Mesendoderm (in vitro differentiated cells): ENCODE measurements at regions not wholly inside any gene's neighbourhood (a gene's known extent, or its start where the extent isn't known, plus 50 kb on each side); places are given as distances from the start of the nearest gene placed in this dataset.
"Not testable (repeated sequence)": the region's sequence is repeated elsewhere in the genome, so short reads cannot be mapped to it uniquely, and the experiment has no call there.

Experiments
- DNase-seq: peaks from one replicate; pipeline ENCODE4 v3.0.0; 2013
- H2AK5ac ChIP-seq: 2 replicates; pipeline ENCODE4 v1.6.1; 2013; ENCODE audit warnings: low read length, inconsistent platforms
- H2BK120ac ChIP-seq: 2 replicates; pipeline ENCODE4 v1.6.1; 2013; ENCODE audit warnings: low read depth, mild to moderate bottlenecking, low read length, moderate library complexity, mixed read lengths
- H2BK15ac ChIP-seq: replicated peaks from 2 replicates; pipeline ENCODE4 v1.6.1; 2013; ENCODE audit warnings: low read depth, mild to moderate bottlenecking, moderate library complexity
- H2BK5ac ChIP-seq: 2 replicates; pipeline ENCODE4 v1.6.1; 2013; ENCODE audit warnings: low read length, inconsistent platforms
- H3K18ac ChIP-seq: 2 replicates; pipeline ENCODE4 v1.6.1; 2013; ENCODE audit warnings: mild to moderate bottlenecking, low read length, mixed read lengths
- H3K23ac ChIP-seq: one replicate; pipeline ENCODE4 v1.6.1; 2013; ENCODE audit warnings: low read length
- H3K27ac ChIP-seq: 2 replicates; pipeline ENCODE4 v1.5.1; 2013; ENCODE audit warnings: low read depth, mild to moderate bottlenecking, inconsistent platforms, low read length, moderate library complexity
- H3K27me3 ChIP-seq: 2 replicates; pipeline ENCODE4 v1.6.1; 2013; ENCODE audit warnings: low read length, control low read depth, mild to moderate bottlenecking, inconsistent platforms; ENCODE audit not compliant: insufficient read depth, poor library complexity
- H3K36me3 ChIP-seq: 2 replicates; pipeline ENCODE4 v1.6.1; 2013; ENCODE audit warnings: low read length, inconsistent platforms; ENCODE audit not compliant: control insufficient read depth, insufficient read depth
- H3K4ac ChIP-seq: one replicate; pipeline ENCODE4 v1.6.1; 2013; ENCODE audit warnings: low read depth, mild to moderate bottlenecking, low read length, moderate library complexity
- H3K4me1 ChIP-seq: 2 replicates; pipeline ENCODE4 v1.6.1; 2013; ENCODE audit warnings: low read depth, low read length, inconsistent platforms; ENCODE audit not compliant: control insufficient read depth
- H3K4me2 ChIP-seq: 2 replicates; pipeline ENCODE4 v1.6.1; 2013; ENCODE audit warnings: low read length
- H3K4me3 ChIP-seq: 2 replicates; pipeline ENCODE4 v1.5.1; 2013; ENCODE audit warnings: mild to moderate bottlenecking, low read length
- H3K56ac ChIP-seq: one replicate; pipeline ENCODE4 v1.6.1; 2013; ENCODE audit warnings: low read length
- H3K79me1 ChIP-seq: 2 replicates; pipeline ENCODE4 v1.6.1; 2013; ENCODE audit warnings: low read length, inconsistent platforms
- H3K79me2 ChIP-seq: 2 replicates; pipeline ENCODE4 v1.6.1; 2013; ENCODE audit warnings: mild to moderate bottlenecking, low read length; ENCODE audit not compliant: control insufficient read depth, insufficient read depth
- H3K9ac ChIP-seq: 2 replicates; pipeline ENCODE4 v1.6.1; 2013; ENCODE audit warnings: low read length, inconsistent platforms
- H4K5ac ChIP-seq: one replicate; pipeline ENCODE4 v1.6.1; 2013; ENCODE audit warnings: low read length
- H4K8ac ChIP-seq: one replicate; pipeline ENCODE4 v1.6.1; 2013; ENCODE audit warnings: low read depth, mild to moderate bottlenecking, control low read depth, low read length, moderate library complexity
- WGBS: extraction: QIAGEN DNeasy Blood & Tissue Kit; methylation state at CpG from one replicate; pipeline ENCODE4 v1.1.7; 2013; ENCODE audit warnings: low lambda C conversion rate, missing lambda C conversion rate; ENCODE audit not compliant: insufficient coverage; ENCODE audit errors: extremely low coverage; 5-methylcytosine and 5-hydroxymethylcytosine counted together

- no peak overlapping the region for H3K9ac ChIP-seq
- H4K5ac ChIP-seq, result no peak overlapping the region
- no peak overlapping the region for H3K27ac ChIP-seq
- H3K79me2 ChIP-seq, result no peaks in the 10 kb centered on the region
- no peak overlapping the region for H3K56ac ChIP-seq
- no peak overlapping the region for H2AK5ac ChIP-seq
- H4K8ac ChIP-seq, result no peak overlapping the region
- H3K4me1 ChIP-seq, result no peaks in the 10 kb centered on the region
- H2BK5ac ChIP-seq, result no peak overlapping the region
- H3K23ac ChIP-seq, result no peak overlapping the region
- no peaks in the 10 kb centered on the region for H3K79me1 ChIP-seq
- H3K18ac ChIP-seq, result no peak overlapping the region
- no peaks in the 10 kb centered on the region for H3K27me3 ChIP-seq
- no peak overlapping the region for H3K4me2 ChIP-seq
- no peak overlapping the region for H2BK120ac ChIP-seq
- H3K4ac ChIP-seq, result no peak overlapping the region
- no CpG with 5 or more reads among the region's 1 CpG for WGBS
- DNase-seq, result no peak
- H3K4me3 ChIP-seq, result no peak overlapping the region
- H2BK15ac ChIP-seq, result no peak overlapping the region
- no peaks in the 10 kb centered on the region for H3K36me3 ChIP-seq
Observed at GRCh38 chr6:68169922-68170321, 465.2 kb upstream of the ADGRB3 start.

DNA sequence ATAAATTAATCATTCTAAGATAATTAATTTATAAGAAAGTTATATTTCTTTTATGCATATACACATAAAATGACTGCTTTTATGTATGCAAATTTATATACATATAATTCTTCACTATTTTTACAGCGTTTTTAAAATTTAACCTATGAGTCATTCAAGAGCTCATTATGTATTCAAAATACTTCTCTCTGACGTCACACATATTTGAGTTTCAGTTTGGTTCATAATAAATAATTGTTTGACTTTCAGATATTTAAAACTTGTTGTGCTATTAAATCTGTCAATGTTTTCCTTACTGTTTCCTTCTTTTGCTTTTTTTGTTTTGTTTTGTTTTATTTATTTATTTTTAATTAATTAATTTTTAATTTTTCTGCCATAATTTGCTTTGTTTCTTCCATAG lies 467.5 kb upstream of the ADGRB3 start:
- DNase-seq, result no peak
- Histone ChIP-seq H3K56ac (no peak overlapping the region), H3K9ac (no peak overlapping the region), H4K5ac (no peak overlapping the region), H2AK5ac (no peak overlapping the region), H3K4me1 (no peaks in the 10 kb centered on the region), H3K79me1 (no peaks in the 10 kb centered on the region), H3K79me2 (no peaks in the 10 kb centered on the region), H3K36me3 (no peaks in the 10 kb centered on the region), H2BK120ac (no peak overlapping the region), H4K8ac (no peak overlapping the region), H3K18ac (no peak overlapping the region), H2BK5ac (no peak overlapping the region), H3K4ac (no peak overlapping the region), H3K23ac (no peak overlapping the region), H3K27me3 (no peaks in the 10 kb centered on the region), H3K27ac (no peak overlapping the region), H2BK15ac (no peak overlapping the region), H3K4me2 (no peak overlapping the region), H3K4me3 (no peak overlapping the region)
- no CpG with 5 or more reads among the region's 2 CpGs for WGBS

DNA sequence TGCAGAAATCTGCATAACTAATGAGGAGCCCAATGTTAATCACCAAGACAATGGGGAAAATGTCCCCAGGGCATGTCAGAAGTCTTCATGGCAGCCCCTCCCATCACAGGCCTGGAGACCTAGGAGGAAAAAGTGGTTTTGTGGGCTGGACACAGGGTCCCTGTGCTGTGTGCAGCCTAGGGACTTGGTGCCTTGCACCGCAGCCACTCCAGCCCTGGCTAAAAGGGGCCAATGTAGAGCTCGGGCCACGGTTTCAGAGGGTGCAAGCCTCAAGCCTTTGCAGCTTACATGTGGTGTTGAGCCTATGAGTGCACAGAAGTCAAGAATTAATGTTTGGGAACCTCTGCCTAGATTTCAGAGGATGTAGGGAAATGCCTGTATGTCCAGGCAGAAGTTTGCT lies 474.3 kb upstream of the ADGRB3 start:
- H3K18ac ChIP-seq, H3K79me2 ChIP-seq, H4K5ac ChIP-seq, H3K4me1 ChIP-seq, H4K8ac ChIP-seq, H2AK5ac ChIP-seq, H3K4ac ChIP-seq, H2BK120ac ChIP-seq, H2BK5ac ChIP-seq, H2BK15ac ChIP-seq, H3K56ac ChIP-seq, H3K79me1 ChIP-seq, H3K4me3 ChIP-seq, H3K36me3 ChIP-seq, DNase-seq, H3K27me3 ChIP-seq, H3K9ac ChIP-seq, H3K4me2 ChIP-seq, H3K23ac ChIP-seq, H3K27ac ChIP-seq: not testable (repeated sequence)
- no CpG with 5 or more reads among the region's 3 CpGs for WGBS

DNA sequence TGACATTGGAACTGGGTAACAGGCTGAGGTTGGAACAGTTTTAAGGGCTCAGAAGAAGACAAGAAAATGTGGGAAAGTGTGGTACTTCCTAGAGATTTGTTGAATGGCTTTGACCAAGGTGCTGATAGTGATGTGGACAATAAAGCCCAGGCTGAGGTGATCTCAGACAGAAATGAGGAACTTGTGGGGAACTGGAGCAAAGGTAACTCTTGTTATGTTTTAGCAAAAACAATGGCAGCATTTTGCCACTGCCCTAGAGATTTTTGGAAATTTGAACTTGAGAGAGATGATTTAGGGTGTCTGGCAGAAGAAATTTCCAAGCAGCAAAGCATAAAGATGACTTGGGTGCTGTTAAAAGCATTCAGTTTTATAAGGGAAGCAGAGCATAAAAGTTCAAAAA lies 474.7 kb upstream of the ADGRB3 start:
- H2BK5ac ChIP-seq, result no peak overlapping the region
- H3K4me3 ChIP-seq, result no peak overlapping the region
- H3K36me3 ChIP-seq, result no peaks in the 10 kb centered on the region
- H3K79me1 ChIP-seq, result no peaks in the 10 kb centered on the region
- no peak overlapping the region for H3K4me2 ChIP-seq
- H2AK5ac ChIP-seq, result no peak overlapping the region
- H2BK15ac ChIP-seq, result no peak overlapping the region
- no peak overlapping the region for H2BK120ac ChIP-seq
- no peaks in the 10 kb centered on the region for H3K27me3 ChIP-seq
- no peak overlapping the region for H3K27ac ChIP-seq
- H3K9ac ChIP-seq, result no peak overlapping the region
- no peak for DNase-seq
- no peak overlapping the region for H3K56ac ChIP-seq
- H3K23ac ChIP-seq, result no peak overlapping the region
- no peaks in the 10 kb centered on the region for H3K4me1 ChIP-seq
- no peak overlapping the region for H3K4ac ChIP-seq
- no peak overlapping the region for H3K18ac ChIP-seq
- H4K8ac ChIP-seq, result no peak overlapping the region
- H4K5ac ChIP-seq, result no peak overlapping the region
- H3K79me2 ChIP-seq, result no peaks in the 10 kb centered on the region

DNA sequence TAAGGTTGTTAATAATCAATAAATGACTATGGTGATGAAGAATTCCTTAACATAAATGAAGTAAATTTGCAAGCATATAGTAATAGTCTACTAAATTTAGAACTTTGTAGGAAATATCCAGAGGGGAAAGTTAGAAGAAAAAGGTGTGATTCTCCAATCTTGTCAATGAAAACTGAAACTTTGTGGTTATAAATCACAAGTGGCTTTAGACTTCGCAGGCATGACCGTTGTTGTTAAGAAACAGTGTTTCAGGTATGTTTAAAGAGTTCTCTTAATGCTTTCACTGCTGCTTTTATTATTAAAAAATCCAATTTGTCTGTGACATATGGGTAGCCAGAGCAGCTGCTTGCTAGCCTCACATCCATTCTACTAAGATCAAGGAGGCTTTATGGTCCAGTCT lies 475.6 kb upstream of the ADGRB3 start:
- Histone ChIP-seq H3K27ac (no peak overlapping the region), H3K4me3 (no peak overlapping the region), H2BK120ac (no peak overlapping the region), H3K79me1 (no peaks in the 10 kb centered on the region), H3K23ac (no peak overlapping the region), H4K5ac (no peak overlapping the region), H2BK15ac (no peak overlapping the region), H3K79me2 (no peaks in the 10 kb centered on the region), H3K36me3 (no peaks in the 10 kb centered on the region), H3K56ac (no peak overlapping the region), H2AK5ac (no peak overlapping the region), H4K8ac (no peak overlapping the region), H3K4me2 (no peak overlapping the region), H2BK5ac (no peak overlapping the region), H3K9ac (no peak overlapping the region), H3K4ac (no peak overlapping the region), H3K4me1 (no peaks in the 10 kb centered on the region), H3K27me3 (no peaks in the 10 kb centered on the region), H3K18ac (no peak overlapping the region)
- no peak for DNase-seq
- WGBS, result no CpG with 5 or more reads among the region's 2 CpGs

- H2BK15ac ChIP-seq, result no peak overlapping the region
- no peak overlapping the region for H3K9ac ChIP-seq
- no peaks in the 10 kb centered on the region for H3K79me1 ChIP-seq
- H3K56ac ChIP-seq, result no peak overlapping the region
- no peak overlapping the region for H2BK5ac ChIP-seq
- no peak overlapping the region for H4K5ac ChIP-seq
- no peak overlapping the region for H3K23ac ChIP-seq
- H3K18ac ChIP-seq, result no peak overlapping the region
- H2AK5ac ChIP-seq, result no peak overlapping the region
- H4K8ac ChIP-seq, result no peak overlapping the region
- H3K4me2 ChIP-seq, result no peak overlapping the region
- H3K27me3 ChIP-seq, result no peaks in the 10 kb centered on the region
- no peak overlapping the region for H3K4me3 ChIP-seq
- H3K4me1 ChIP-seq, result no peaks in the 10 kb centered on the region
- H3K79me2 ChIP-seq, result no peaks in the 10 kb centered on the region
- no peak overlapping the region for H2BK120ac ChIP-seq
- H3K4ac ChIP-seq, result no peak overlapping the region
- no peak for DNase-seq
- WGBS, result no CpG with 5 or more reads among the region's 1 CpG
- no peaks in the 10 kb centered on the region for H3K36me3 ChIP-seq
- H3K27ac ChIP-seq, result no peak overlapping the region
Observed at GRCh38 chr6:68158256-68158655, 476.8 kb upstream of the ADGRB3 start.
